ENCODE measurements at regions not wholly inside any gene's neighbourhood (a gene's known extent, or its start where the extent isn't known, plus 50 kb on each side); places are given as distances from the start of the nearest gene placed in this dataset.

DNA sequence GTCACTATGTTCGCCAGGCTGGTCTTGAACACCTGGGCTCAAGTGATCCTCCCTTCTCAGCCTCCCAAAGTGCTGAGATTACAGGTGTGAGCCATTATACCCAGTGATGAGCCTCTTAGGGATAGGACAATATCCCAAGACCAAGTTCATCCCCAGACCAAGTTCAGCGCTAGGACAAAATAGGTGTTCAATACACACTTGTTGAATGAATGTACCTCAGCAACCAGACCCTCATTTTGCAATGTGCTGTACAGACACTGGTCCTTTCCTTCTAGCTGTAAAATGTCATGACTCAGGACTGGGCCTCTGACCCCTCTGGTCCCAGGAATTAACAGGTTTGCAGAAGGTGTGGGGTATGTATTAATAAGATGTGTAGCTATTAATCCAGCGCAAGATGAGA lies 246.0 kb downstream of the TSHZ3 start:
- CTCF ChIA-PET (ENCODE audit: partially characterized antibody): interaction anchor here (1.6 kb wide), 1 partner anchor 318 kb away, joined by 4 read pairs; no protein-coding TSS in a partner anchor
- no peaks in the 10 kb centered on the region for H3K9me3 ChIP-seq (ENCODE audit: insufficient read depth in 2 of 2, low read depth in 1 of 2, low read length in 1 of 2)
- H3K14ac ChIP-seq (ENCODE audit: insufficient read length): no peak overlapping the region
- no peak overlapping the region for H3K23ac ChIP-seq (ENCODE audit: insufficient read length)
- no peak overlapping the region for H3K18ac ChIP-seq (ENCODE audit: extremely low read depth, low read length)
- H3K23me2 ChIP-seq (ENCODE audit: low read depth, low read length): no peaks in the 10 kb centered on the region
- no peak overlapping the region for H3K4me2 ChIP-seq (ENCODE audit: insufficient read depth in 1 of 2, low read depth in 2 of 2, low read length in 2 of 2)
- H2AFZ ChIP-seq (ENCODE audit: low read length): no peak overlapping the region
- no peak for FAIRE-seq
- no peak overlapping the region for H3K9ac ChIP-seq (replicated peaks in 1 of 4; ENCODE audit: extremely low read depth in 1 of 4, low read depth in 3 of 4, low read length in 3 of 4)
- no peak overlapping the region for H3K56ac ChIP-seq (replicated peaks; ENCODE audit: insufficient read length, low read depth, low read length)
- no peak overlapping the region for H4K91ac ChIP-seq (replicated peaks; ENCODE audit: insufficient read length, low read length)
- no peak overlapping the region for H4K8ac ChIP-seq (ENCODE audit: extremely low read depth, insufficient read depth, low read length)
- POLR2A ChIA-PET (ENCODE audit: partially characterized antibody): interaction anchor here (0.8 kb wide), 1 partner anchor 23 kb away, joined by 3 read pairs; no protein-coding TSS in a partner anchor
- no peaks in the 10 kb centered on the region for H3K79me1 ChIP-seq (ENCODE audit: low read depth, low read length)
- no peak overlapping the region for H3K27ac ChIP-seq (ENCODE audit: low read depth, low read length)
- H2BK20ac ChIP-seq (ENCODE audit: low read length): no peak overlapping the region
- H3K4ac ChIP-seq (replicated peaks; ENCODE audit: insufficient read length, low read depth, low read length): no peak overlapping the region
- no peak overlapping the region for H3K4me3 ChIP-seq (ENCODE audit: extremely low read depth in 1 of 4, insufficient read depth in 2 of 4, low read depth in 3 of 4, low read length in 4 of 4)
- no peak overlapping the region for H2BK12ac ChIP-seq (ENCODE audit: low read depth, low read length)
- H3K4me1 ChIP-seq (replicated peaks in 1 of 4; ENCODE audit: control insufficient read depth in 3 of 4, insufficient read depth in 4 of 4, low read length in 3 of 4): peaks cover 4 to 17% (median 7%) of the 10 kb centered on the region in 4 experiments; a peak in 3 of 7 replicates
- H2BK120ac ChIP-seq (replicated peaks; ENCODE audit: low read depth, low read length): peak overlapping the region; percentile 38
- no peaks in the 10 kb centered on the region for H3K79me2 ChIP-seq (ENCODE audit: control insufficient read depth in 1 of 2, insufficient read depth in 2 of 2, low read length in 2 of 2)
- H2BK5ac ChIP-seq (ENCODE audit: low read depth, low read length): no peak overlapping the region
- no peak for DNase-seq (ENCODE audit: low read depth in 1 of 2, low spot score in 2 of 2)
- no peak overlapping the region for H2AK5ac ChIP-seq (ENCODE audit: low read depth, low read length)
- no peak overlapping the region for H2BK15ac ChIP-seq (ENCODE audit: low read length)
- WGBS, 2 experiments (ENCODE audit: extremely low coverage in 1 of 2, insufficient coverage in 1 of 2, insufficient read length in 1 of 2, insufficient replicate concordance in 2 of 2, low coverage in 1 of 2, low lambda C conversion rate in 2 of 2, missing lambda C conversion rate in 1 of 2): 94% methylated on average over 3 of the region's 3 CpGs; no CpG with 5 or more reads in 1 of the 2 experiments
- H4K20me1 ChIP-seq (replicated peaks in 1 of 2; ENCODE audit: control insufficient read depth in 1 of 2, insufficient read depth in 2 of 2, low read length in 2 of 2): no peaks in the 10 kb centered on the region
- H3K36me3 ChIP-seq (ENCODE audit: control insufficient read depth in 2 of 4, insufficient read depth in 4 of 4, low read length in 3 of 4): no peaks in the 10 kb centered on the region
- no peak overlapping the region for H4K5ac ChIP-seq (ENCODE audit: insufficient read length, low read depth, low read length)
- no peaks in the 10 kb centered on the region; a peak in 1 of 7 replicates for H3K27me3 ChIP-seq (replicated peaks in 1 of 4; ENCODE audit: control insufficient read depth in 3 of 4, extremely low read depth in 1 of 4, insufficient read depth in 3 of 4, low read length in 3 of 4)
- TF ChIP-seq HDAC6 (IDR thresholded peaks at IDR 0.05; ENCODE audit: low read depth, low read length): no peak
- TF ChIP-seq, protein P1, sequence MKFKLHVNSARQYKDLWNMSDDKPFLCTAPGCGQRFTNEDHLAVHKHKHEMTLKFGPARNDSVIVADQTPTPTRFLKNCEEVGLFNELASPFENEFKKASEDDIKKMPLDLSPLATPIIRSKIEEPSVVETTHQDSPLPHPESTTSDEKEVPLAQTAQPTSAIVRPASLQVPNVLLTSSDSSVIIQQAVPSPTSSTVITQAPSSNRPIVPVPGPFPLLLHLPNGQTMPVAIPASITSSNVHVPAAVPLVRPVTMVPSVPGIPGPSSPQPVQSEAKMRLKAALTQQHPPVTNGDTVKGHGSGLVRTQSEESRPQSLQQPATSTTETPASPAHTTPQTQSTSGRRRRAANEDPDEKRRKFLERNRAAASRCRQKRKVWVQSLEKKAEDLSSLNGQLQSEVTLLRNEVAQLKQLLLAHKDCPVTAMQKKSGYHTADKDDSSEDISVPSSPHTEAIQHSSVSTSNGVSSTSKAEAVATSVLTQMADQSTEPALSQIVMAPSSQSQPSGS (IDR thresholded peaks at IDR 0.05; ENCODE audit: low read length): no peak
- TF ChIP-seq SP4 (IDR thresholded peaks at IDR 0.05; ENCODE audit: low read length): no peak
- no peak for TF ChIP-seq TEAD4 (IDR thresholded peaks at IDR 0.05; ENCODE audit: low read depth, low read length)
- TF ChIP-seq CEBPB (IDR thresholded peaks at IDR 0.05; ENCODE audit: low read depth, low read length): no peak
- TF ChIP-seq ASH2L (IDR thresholded peaks at IDR 0.05; ENCODE audit: low read length): no peak
- no peak for TF ChIP-seq CTBP2 (IDR thresholded peaks at IDR 0.05; ENCODE audit: borderline replicate concordance, insufficient read depth, insufficient read length, low read length)
- TF ChIP-seq POU5F1 (IDR thresholded peaks at IDR 0.05; ENCODE audit: low read depth, low read length): no peak
- no peak for TF ChIP-seq CHD2 (IDR thresholded peaks at IDR 0.05; ENCODE audit: low read length)
